OCI-LY3 (cell line): ENCODE measurements at regions not wholly inside any gene's neighbourhood (a gene's known extent, or its start where the extent isn't known, plus 50 kb on each side); places are given as distances from the start of the nearest gene placed in this dataset.

Source experiments
- H2AFZ ChIP-seq: fragments of 200-600, 300-600 bp; shearing (Covaris generic); 2 replicates; pipeline ENCODE4 v1.6.0; 2014; ENCODE audit warnings: antibody characterized with exemption, low read depth, low read length
- H3K27ac ChIP-seq: fragments of 200-600, 300-600 bp; sonication (generic); 2 replicates; pipeline ENCODE4 v1.5.1; 2014; ENCODE audit warnings: mild to moderate bottlenecking, low read length, moderate library complexity, mixed read lengths
- H3K27me3 ChIP-seq: fragments of 200-600, 300-600 bp; sonication (generic); 2 replicates; pipeline ENCODE4 v1.6.1; 2014; ENCODE audit warnings: low read depth, low read length, mixed read lengths
- H3K36me3 ChIP-seq: fragments of 200-600, 300-600 bp; sonication (generic); replicated peaks from 2 replicates; pipeline ENCODE3; 2014; ENCODE audit warnings: low read depth, low read length, mixed read lengths
- H3K4me1 ChIP-seq: fragments of 300-600, 200-600 bp; sonication (generic); 2 replicates; pipeline ENCODE4 v1.6.1; 2014; ENCODE audit warnings: low read length, mixed read lengths
- H3K4me2 ChIP-seq: fragments of 200-600, 300-600 bp; sonication (generic); 2 replicates; pipeline ENCODE4 v1.6.1; 2014; ENCODE audit warnings: low read length, mixed read lengths
- H3K4me3 ChIP-seq: fragments of 300-600, 200-600 bp; sonication (generic); 2 replicates; pipeline ENCODE4 v1.5.1; 2014; ENCODE audit warnings: antibody characterized with exemption, mild to moderate bottlenecking, low read length, moderate library complexity
- H3K79me2 ChIP-seq: fragments of 300-600, 200-600 bp; shearing (Covaris generic); 2 replicates; pipeline ENCODE4 v1.6.1; 2014; ENCODE audit warnings: mild to moderate bottlenecking, low read length, mixed read lengths
- H3K9ac ChIP-seq: fragments of 300-600, 200-600 bp; shearing (Covaris generic); 2 replicates; pipeline ENCODE4 v1.6.0; 2014; ENCODE audit warnings: mild to moderate bottlenecking, low read length, moderate library complexity
- H3K9me3 ChIP-seq: fragments of 200-600, 300-600 bp; shearing (Covaris generic); 2 replicates; pipeline ENCODE4 v1.6.1; 2014; ENCODE audit warnings: low read length, mixed read lengths; ENCODE audit not compliant: insufficient read depth
- H4K20me1 ChIP-seq: fragments of 200-600, 300-600 bp; sonication (generic); 2 replicates; pipeline ENCODE4 v1.6.1; 2016; ENCODE audit warnings: low read length, mixed read lengths; ENCODE audit not compliant: insufficient read depth
- EZH2phosphoT487 ChIP-seq: fragments of 200-600 bp; shearing (Covaris generic); IDR thresholded peaks from 2 replicates; pipeline ENCODE4 v1.6.1; 2018; ENCODE audit warnings: antibody characterized with exemption, mixed run types, low read depth
- TF ChIP-seq, protein P1 (sequence below): fragments of 200-600, 300-600 bp; sonication (generic); IDR thresholded peaks from 2 replicates; pipeline ENCODE4 v1.5.1; 2014; ENCODE audit warnings: antibody characterized with exemption, low read length, low read depth

- Histone ChIP-seq H3K27ac (no peak overlapping the region), H3K9ac (no peak overlapping the region), H3K4me1 (no peaks in the 10 kb centered on the region), H2AFZ (no peak overlapping the region), H4K20me1 (no peaks in the 10 kb centered on the region), H3K4me2 (no peak overlapping the region), H3K79me2 (no peaks in the 10 kb centered on the region), H3K36me3 (no peaks in the 10 kb centered on the region), H3K4me3 (no peak overlapping the region), H3K9me3 (no peaks in the 10 kb centered on the region), H3K27me3 (peaks cover 9% of the 10 kb centered on the region)
- TF ChIP-seq EZH2phosphoT487: no peak
- TF ChIP-seq, protein P1, sequence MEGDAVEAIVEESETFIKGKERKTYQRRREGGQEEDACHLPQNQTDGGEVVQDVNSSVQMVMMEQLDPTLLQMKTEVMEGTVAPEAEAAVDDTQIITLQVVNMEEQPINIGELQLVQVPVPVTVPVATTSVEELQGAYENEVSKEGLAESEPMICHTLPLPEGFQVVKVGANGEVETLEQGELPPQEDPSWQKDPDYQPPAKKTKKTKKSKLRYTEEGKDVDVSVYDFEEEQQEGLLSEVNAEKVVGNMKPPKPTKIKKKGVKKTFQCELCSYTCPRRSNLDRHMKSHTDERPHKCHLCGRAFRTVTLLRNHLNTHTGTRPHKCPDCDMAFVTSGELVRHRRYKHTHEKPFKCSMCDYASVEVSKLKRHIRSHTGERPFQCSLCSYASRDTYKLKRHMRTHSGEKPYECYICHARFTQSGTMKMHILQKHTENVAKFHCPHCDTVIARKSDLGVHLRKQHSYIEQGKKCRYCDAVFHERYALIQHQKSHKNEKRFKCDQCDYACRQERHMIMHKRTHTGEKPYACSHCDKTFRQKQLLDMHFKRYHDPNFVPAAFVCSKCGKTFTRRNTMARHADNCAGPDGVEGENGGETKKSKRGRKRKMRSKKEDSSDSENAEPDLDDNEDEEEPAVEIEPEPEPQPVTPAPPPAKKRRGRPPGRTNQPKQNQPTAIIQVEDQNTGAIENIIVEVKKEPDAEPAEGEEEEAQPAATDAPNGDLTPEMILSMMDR: no peak
Measured at GRCh38 chr6:2536451-2536850, 214.3 kb downstream of the MYLK4 start.

- Histone ChIP-seq H4K20me1 (no peaks in the 10 kb centered on the region), H3K36me3 (no peaks in the 10 kb centered on the region), H3K9ac (no peak overlapping the region), H3K4me2 (no peak overlapping the region), H3K27ac (no peak overlapping the region), H3K4me3 (no peak overlapping the region), H2AFZ (no peak overlapping the region), H3K27me3 (peaks cover 4% of the 10 kb centered on the region), H3K79me2 (no peaks in the 10 kb centered on the region), H3K4me1 (no peaks in the 10 kb centered on the region), H3K9me3 (no peaks in the 10 kb centered on the region)
- no peak for TF ChIP-seq EZH2phosphoT487
- TF ChIP-seq, protein P1: no peak
Measured at GRCh38 chr6:2535506-2535905, 215.2 kb downstream of the MYLK4 start.

GRCh38 chr6:2534406-2535042, 216.2 kb downstream of the MYLK4 start:
- peaks cover 3% of the 10 kb centered on the region; the same call in 1 of the 2 replicates for H3K27me3 ChIP-seq
- no peak overlapping the region for H2AFZ ChIP-seq
- H3K4me3 ChIP-seq: no peak overlapping the region
- no peaks in the 10 kb centered on the region for H4K20me1 ChIP-seq
- no peaks in the 10 kb centered on the region for H3K9me3 ChIP-seq
- no peak overlapping the region for H3K27ac ChIP-seq
- H3K36me3 ChIP-seq: no peaks in the 10 kb centered on the region
- no peaks in the 10 kb centered on the region for H3K4me1 ChIP-seq
- TF ChIP-seq, protein P1: no peak
- no peak for TF ChIP-seq EZH2phosphoT487
- no peak overlapping the region for H3K9ac ChIP-seq
- H3K79me2 ChIP-seq: no peaks in the 10 kb centered on the region
- no peak overlapping the region for H3K4me2 ChIP-seq

DNA sequence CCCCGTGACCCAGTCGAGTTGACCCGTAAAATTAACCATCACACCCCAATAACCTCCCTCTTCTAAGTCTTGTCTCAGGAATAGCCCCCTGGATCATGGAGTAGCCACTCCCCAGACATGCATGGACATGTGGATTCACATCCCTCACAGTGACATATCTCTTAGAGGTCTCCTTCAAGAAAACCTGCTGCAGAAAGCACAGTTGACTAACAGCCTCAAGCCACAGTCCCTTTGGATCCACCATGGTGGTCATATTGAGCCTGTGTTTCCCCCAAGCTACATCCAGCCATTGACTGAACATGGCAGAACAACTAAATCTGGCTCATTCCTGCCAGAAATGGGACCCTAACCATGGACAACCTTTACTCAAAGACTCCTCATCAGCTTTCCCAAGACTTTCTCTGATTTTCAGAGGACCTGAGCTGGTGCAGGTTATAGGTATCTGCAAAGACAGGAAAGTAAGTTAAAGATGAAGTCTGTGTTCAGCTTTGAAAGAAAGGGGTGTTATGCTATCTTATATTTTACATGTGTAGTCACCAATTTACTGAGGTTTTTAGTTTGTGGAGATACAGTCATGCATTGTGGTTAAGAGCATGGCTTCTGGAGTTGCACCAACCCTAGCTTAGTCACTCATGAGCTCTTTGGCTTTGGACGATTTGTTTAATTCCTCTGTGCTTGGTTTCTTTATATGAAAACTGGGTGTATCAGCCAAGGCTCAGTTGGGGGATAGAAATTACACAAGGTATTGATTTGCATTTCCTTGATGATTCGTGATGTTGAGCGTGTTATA, 219.1 kb downstream of the MYLK4 start:
- no peaks in the 10 kb centered on the region for H3K9me3 ChIP-seq
- H3K4me3 ChIP-seq: no peak overlapping the region
- H3K36me3 ChIP-seq: no peaks in the 10 kb centered on the region
- no peaks in the 10 kb centered on the region for H4K20me1 ChIP-seq
- no peaks in the 10 kb centered on the region for H3K4me1 ChIP-seq
- H3K9ac ChIP-seq: no peak overlapping the region
- no peak overlapping the region for H2AFZ ChIP-seq
- no peak overlapping the region for H3K27ac ChIP-seq
- no peak overlapping the region for H3K4me2 ChIP-seq
- peaks cover 8% of the 10 kb centered on the region for H3K27me3 ChIP-seq
- TF ChIP-seq, protein P1: no peak
- TF ChIP-seq EZH2phosphoT487: no peak
- no peaks in the 10 kb centered on the region for H3K79me2 ChIP-seq
